GM13976 (cell line): ENCODE measurements at regions not wholly inside any gene's neighbourhood (a gene's known extent, or its start where the extent isn't known, plus 50 kb on each side); places are given as distances from the start of the nearest gene placed in this dataset.
"Not testable (repeated sequence)": the region's sequence is repeated elsewhere in the genome, so short reads cannot be mapped to it uniquely, and the experiment has no call there.

Source experiments
- DNase-seq: peaks from one replicate; pipeline ENCODE4 v3.0.0; 2012; ENCODE audit warnings: low spot score
- in situ Hi-C: fragments of 300-500 bp; cut with MboI; formaldehyde crosslinking; loops from one replicate; pipeline ENCODE4 v1.12.0; 2022; ENCODE audit warnings: low sequenced_read_pairs, mixed read lengths, inconsistent platforms; ENCODE audit not compliant: unreplicated experiment
- TF ChIP-seq, protein P1 (sequence below): IDR thresholded peaks from 2 replicates; pipeline ENCODE4 v1.5.1; 2012; ENCODE audit warnings: borderline replicate concordance, mild to moderate bottlenecking; ENCODE audit not compliant: insufficient read depth; ENCODE audit errors: extremely low read depth, missing control alignments, control extremely low read depth

DNA sequence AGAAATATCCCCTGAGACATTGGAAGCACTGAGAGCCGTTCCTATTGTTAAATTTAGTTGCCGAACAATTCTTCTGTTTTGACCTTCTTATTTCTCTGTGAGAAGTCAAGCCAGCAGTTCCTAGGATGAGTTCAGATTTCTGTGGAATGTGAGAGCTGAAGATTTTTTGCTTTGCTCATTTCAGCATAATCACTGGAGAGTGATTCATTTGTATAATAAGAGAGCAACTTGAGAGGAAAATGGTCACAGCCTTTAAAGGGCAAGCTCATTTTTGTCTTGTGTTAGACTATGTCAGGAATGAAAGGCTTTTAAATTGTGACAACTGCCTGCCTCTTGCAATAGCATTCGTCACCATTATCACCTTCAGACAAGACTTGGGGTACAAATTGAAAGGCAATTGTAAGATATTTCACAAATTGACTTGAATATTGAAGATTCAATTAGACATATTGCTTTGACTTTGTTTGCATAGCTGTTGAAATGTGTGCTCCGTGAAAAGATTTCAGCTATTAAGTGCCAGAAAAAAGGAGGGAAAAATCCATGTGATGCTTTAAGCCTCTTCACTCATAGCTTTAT is 900.0 kb upstream of the GOT2 start:
- in situ Hi-C loops: no loop called here
- TF ChIP-seq, protein P1, sequence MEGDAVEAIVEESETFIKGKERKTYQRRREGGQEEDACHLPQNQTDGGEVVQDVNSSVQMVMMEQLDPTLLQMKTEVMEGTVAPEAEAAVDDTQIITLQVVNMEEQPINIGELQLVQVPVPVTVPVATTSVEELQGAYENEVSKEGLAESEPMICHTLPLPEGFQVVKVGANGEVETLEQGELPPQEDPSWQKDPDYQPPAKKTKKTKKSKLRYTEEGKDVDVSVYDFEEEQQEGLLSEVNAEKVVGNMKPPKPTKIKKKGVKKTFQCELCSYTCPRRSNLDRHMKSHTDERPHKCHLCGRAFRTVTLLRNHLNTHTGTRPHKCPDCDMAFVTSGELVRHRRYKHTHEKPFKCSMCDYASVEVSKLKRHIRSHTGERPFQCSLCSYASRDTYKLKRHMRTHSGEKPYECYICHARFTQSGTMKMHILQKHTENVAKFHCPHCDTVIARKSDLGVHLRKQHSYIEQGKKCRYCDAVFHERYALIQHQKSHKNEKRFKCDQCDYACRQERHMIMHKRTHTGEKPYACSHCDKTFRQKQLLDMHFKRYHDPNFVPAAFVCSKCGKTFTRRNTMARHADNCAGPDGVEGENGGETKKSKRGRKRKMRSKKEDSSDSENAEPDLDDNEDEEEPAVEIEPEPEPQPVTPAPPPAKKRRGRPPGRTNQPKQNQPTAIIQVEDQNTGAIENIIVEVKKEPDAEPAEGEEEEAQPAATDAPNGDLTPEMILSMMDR: no peak

DNA sequence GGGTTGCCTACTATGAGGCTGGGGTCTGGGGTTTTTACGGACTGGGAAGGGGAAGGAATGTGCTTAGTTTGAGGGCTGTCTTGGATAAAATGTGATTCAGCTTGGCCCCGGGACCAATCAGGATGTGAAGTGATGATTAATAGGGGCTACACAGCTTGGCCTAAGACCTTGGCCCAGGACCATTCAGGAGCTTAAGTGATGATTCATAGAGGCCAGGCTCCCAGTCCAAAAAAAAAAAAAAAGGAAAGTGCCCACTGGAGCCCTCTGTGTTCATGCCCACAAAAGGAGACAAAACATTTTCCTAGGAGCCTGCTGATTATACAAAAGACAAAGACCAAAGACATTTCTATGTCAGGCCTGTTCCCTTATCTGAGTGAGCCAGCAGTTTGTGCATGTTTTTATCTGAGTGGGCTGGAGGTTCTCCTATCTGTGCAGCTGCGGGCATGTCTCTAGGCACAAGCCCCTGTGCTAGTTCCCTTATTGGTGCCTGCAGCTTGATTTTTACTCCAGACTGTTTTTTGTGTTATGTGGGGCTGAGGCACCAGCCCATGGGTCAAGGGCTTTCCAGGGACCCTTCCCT is 898.2 kb upstream of the GOT2 start:
- no peak for DNase-seq
- TF ChIP-seq, protein P1: no peak
- in situ Hi-C loops: no loop called here

More for the DNA sequence above, 900.0 kb upstream of the GOT2 start:
- DNase-seq: no peak

DNA sequence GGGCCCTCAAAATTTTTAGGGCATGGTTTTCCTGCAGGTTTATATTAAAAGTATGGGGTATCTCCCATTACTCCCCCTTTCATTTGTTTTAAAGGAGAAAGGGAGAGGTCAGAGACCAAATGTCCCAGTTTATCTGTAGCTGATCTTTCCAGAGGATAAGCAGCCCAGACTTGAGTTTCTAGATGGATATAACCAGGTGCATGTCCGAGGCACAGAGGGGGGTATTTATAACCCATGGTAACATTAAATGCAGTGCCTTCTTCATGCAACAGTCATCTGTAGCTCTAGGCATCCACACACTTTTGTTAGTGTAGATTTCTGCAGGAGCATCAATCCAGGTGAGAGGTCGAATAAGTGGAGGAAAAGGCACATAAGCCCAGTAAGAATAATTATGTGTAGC is 890.3 kb upstream of the GOT2 start:
- DNase-seq, in situ Hi-C loops: not testable (repeated sequence)

DNA sequence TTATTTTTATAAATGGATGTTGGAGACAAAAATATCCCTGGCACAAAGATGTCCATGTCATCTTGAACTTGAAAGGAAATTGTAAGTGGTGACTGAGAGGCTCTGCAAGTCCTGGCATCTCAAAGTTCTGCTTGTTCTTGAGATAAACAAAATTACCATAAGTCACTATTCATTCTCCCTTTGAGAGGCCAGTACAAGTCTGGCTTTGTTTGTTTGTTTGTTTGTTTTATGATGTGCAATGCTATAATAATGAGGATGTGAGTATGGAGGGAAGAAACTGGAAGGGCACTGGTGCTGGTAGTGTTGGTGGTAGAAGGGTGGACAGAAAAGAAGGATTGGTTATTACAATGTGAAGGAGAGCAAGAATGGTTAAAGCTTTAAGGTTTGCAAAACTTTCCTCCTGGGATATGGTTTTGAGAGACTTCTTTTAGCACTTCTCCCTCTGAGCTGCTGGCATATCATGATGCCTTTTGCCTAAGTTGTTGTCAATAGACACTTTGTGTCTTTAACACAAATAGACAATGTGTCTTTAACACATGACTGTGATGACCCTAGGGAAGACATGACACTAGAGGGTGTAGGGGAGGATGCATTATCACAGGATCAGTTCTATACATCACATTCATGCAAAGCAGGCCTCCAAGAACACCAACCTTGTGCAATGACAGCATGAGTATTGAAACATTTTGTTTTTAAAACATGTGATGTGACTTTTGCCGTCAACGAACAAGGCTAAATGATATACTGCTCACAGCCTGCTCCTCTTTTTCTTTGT is 880.5 kb upstream of the GOT2 start:
- TF ChIP-seq, protein P1: no peak
- in situ Hi-C loops: no loop called here
- no peak for DNase-seq

DNA sequence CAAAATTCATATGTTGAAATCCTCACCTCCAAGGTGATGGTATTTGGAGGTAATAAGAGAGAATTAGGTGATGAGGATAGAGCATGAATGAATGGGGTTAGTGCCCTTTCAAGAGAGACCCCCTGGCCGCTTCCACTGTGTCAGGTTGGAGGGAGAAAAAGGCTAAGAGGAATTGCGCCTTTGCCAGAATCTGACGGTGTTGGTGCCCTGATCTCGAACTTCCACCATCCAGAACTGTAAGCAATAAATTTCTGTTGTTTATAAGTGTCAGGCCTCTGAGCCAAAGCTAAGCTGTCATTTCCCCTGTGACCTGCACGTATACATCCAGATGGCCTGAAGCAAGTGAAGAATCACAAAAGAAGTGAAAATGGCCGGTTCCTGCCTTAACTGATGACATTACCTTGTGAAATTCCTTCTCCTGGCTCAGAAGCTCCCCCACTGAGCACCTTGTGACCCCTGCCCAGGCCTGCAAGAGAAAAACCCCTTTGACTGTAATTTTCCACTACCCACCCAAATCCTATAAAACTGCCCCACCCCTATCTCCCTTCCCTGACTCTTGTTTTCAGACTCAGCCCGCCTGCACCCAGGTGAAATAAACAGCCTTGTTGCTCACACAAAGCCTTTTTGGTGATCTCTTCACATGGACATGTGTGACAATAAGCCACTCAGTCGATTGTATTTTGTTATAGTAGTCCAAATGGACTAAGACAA is 878.9 kb upstream of the GOT2 start:
- in situ Hi-C loops, DNase-seq: not testable (repeated sequence)

DNA sequence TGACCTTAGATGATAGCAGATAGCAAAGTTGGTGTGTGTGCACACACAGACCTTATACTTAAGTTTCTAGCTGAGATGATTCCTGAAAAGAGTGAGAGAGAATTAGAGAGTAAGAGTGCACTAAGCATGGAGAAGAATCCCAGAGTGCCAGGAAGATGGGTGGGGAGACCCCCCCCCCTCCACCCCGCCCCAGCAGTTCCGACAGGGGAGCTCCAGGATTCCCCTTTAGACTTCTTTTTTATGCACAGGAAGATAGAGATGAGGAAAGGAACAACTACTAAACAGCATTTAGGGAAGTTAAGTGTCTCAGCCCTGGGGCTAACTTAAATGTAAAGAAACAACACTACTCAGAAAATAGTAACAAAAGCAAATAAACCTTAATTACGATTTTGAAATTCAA is 878.0 kb upstream of the GOT2 start:
- in situ Hi-C loops: no loop called here
- no peak for DNase-seq
- TF ChIP-seq, protein P1: no peak

DNA sequence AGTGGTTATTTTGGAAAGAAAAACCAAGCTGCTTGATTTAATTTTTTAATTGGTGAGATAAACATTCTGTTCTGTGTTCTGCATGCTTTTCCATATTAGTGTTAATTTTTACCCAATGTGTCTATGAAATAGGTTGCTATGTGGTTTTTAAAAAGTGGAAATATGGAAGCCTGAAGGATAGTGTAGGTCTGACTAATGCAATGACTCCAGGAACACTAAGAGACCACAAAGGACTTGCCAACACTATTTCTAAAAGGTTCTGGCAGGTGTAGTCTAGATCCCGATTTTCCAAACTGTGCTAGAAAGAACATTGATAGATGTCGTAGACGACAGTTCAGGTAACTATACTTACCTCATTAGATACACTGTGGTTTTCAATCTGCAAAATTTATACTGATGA is 877.4 kb upstream of the GOT2 start:
- TF ChIP-seq, protein P1: no peak
- in situ Hi-C loops: no loop called here
- DNase-seq: no peak
